ENCODE measurements at regions not wholly inside any gene's neighbourhood (a gene's known extent, or its start where the extent isn't known, plus 50 kb on each side); places are given as distances from the start of the nearest gene placed in this dataset.

GRCh38 chr3:55327131-55327920 is 159.8 kb downstream of the WNT5A start:
- Histone ChIP-seq H3K36me3 (ENCODE audit: insufficient read depth, low read length) (no peaks in the 10 kb centered on the region), H3K4me2 (ENCODE audit: low read length) (no peak overlapping the region), H3F3A (ENCODE audit: insufficient read depth, low read length) (no peaks in the 10 kb centered on the region), H3K4me3 (ENCODE audit: low read depth, low read length, poor library complexity, severe bottlenecking) (no peak overlapping the region), H4K20me1 (ENCODE audit: insufficient read depth, low read length) (no peaks in the 10 kb centered on the region), H3K79me2 (ENCODE audit: insufficient read depth, low read length) (no peaks in the 10 kb centered on the region), H3K9me3 (ENCODE audit: low read length) (no peaks in the 10 kb centered on the region), H3K9ac (ENCODE audit: low read length) (no peak overlapping the region), H3K27ac (ENCODE audit: low read depth, low read length, poor library complexity, severe bottlenecking) (no peak overlapping the region), H2AFZ (ENCODE audit: low read length) (no peak overlapping the region), H3K4me1 (ENCODE audit: insufficient read depth, low read length, severe bottlenecking) (no peaks in the 10 kb centered on the region), H3K9me2 (ENCODE audit: low read depth, low read length) (no peaks in the 10 kb centered on the region), H3K27me3 (ENCODE audit: insufficient read depth, low read length) (no peaks in the 10 kb centered on the region)
- TF ChIP-seq EZH2 (IDR thresholded peaks at IDR 0.05; ENCODE audit: borderline replicate concordance, low read length) (no peak), CTCF (IDR thresholded peaks at IDR 0.05; ENCODE audit: low read length) (no peak)

- H3K27ac ChIP-seq (ENCODE audit: low read depth, low read length, poor library complexity, severe bottlenecking), result no peak overlapping the region
- no peaks in the 10 kb centered on the region for H4K20me1 ChIP-seq (ENCODE audit: insufficient read depth, low read length)
- no peak overlapping the region for H3K4me2 ChIP-seq (ENCODE audit: low read length)
- H3K4me3 ChIP-seq (ENCODE audit: low read depth, low read length, poor library complexity, severe bottlenecking), result no peak overlapping the region
- H2AFZ ChIP-seq (ENCODE audit: low read length), result no peak overlapping the region
- no peaks in the 10 kb centered on the region for H3K4me1 ChIP-seq (ENCODE audit: insufficient read depth, low read length, severe bottlenecking)
- H3F3A ChIP-seq (ENCODE audit: insufficient read depth, low read length), result no peaks in the 10 kb centered on the region
- TF ChIP-seq EZH2 (IDR thresholded peaks at IDR 0.05; ENCODE audit: borderline replicate concordance, low read length) (no peak), CTCF (IDR thresholded peaks at IDR 0.05; ENCODE audit: low read length) (no peak)
- H3K27me3 ChIP-seq (ENCODE audit: insufficient read depth, low read length), result no peaks in the 10 kb centered on the region
- no peaks in the 10 kb centered on the region for H3K36me3 ChIP-seq (ENCODE audit: insufficient read depth, low read length)
- no peaks in the 10 kb centered on the region for H3K9me2 ChIP-seq (ENCODE audit: low read depth, low read length)
- no peaks in the 10 kb centered on the region for H3K9me3 ChIP-seq (ENCODE audit: low read length)
- H3K79me2 ChIP-seq (ENCODE audit: insufficient read depth, low read length), result no peaks in the 10 kb centered on the region
- H3K9ac ChIP-seq (ENCODE audit: low read length), result no peak overlapping the region
These were observed 164.5 kb downstream of the WNT5A start for GRCh38 chr3:55322638-55323037.

DNA sequence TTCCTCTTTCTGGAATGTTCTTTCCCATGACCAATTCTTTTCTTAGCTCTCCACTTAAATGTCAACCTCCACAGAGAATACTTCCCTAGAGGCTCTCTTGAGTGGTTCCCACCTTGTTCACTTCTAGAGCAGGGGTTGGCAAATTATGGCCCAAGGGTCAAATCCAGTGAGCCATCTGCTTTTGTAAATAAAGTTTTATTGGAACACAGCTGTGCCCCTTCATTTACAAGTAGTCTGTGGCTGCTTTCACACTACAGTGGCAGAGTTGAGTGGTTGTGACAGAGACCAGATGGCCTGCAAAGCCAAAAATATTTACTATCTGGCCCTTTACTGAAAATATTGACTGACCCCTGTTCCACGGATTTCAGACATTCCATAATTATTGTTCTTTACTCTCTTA is 166.2 kb downstream of the WNT5A start:
- no peaks in the 10 kb centered on the region for H3K27me3 ChIP-seq (ENCODE audit: insufficient read depth, low read length)
- no peak overlapping the region for H2AFZ ChIP-seq (ENCODE audit: low read length)
- no peak overlapping the region for H3K9ac ChIP-seq (ENCODE audit: low read length)
- H3K4me1 ChIP-seq (ENCODE audit: insufficient read depth, low read length, severe bottlenecking), result no peaks in the 10 kb centered on the region
- H3K9me2 ChIP-seq (ENCODE audit: low read depth, low read length), result no peaks in the 10 kb centered on the region
- H3K9me3 ChIP-seq (ENCODE audit: low read length), result no peaks in the 10 kb centered on the region
- H3K36me3 ChIP-seq (ENCODE audit: insufficient read depth, low read length), result no peaks in the 10 kb centered on the region
- TF ChIP-seq CTCF (IDR thresholded peaks at IDR 0.05; ENCODE audit: low read length) (no peak), EZH2 (IDR thresholded peaks at IDR 0.05; ENCODE audit: borderline replicate concordance, low read length) (no peak)
- no peaks in the 10 kb centered on the region for H4K20me1 ChIP-seq (ENCODE audit: insufficient read depth, low read length)
- H3K27ac ChIP-seq (ENCODE audit: low read depth, low read length, poor library complexity, severe bottlenecking), result no peak overlapping the region
- H3K79me2 ChIP-seq (ENCODE audit: insufficient read depth, low read length), result no peaks in the 10 kb centered on the region
- no peak overlapping the region for H3K4me3 ChIP-seq (ENCODE audit: low read depth, low read length, poor library complexity, severe bottlenecking)
- no peaks in the 10 kb centered on the region for H3F3A ChIP-seq (ENCODE audit: insufficient read depth, low read length)
- no peak overlapping the region for H3K4me2 ChIP-seq (ENCODE audit: low read length)

Data from OCI-LY1 (cell line).